GM21737 (cell line): ENCODE measurements at regions not wholly inside any gene's neighbourhood (a gene's known extent, or its start where the extent isn't known, plus 50 kb on each side); places are given as distances from the start of the nearest gene placed in this dataset.
"Not testable (repeated sequence)": the region's sequence is repeated elsewhere in the genome, so short reads cannot be mapped to it uniquely, and the experiment has no call there.

Experiments used
- ATAC-seq: cut with Tn5 transposase; IDR thresholded peaks from one replicate; pipeline ENCODE4 v1.9.1; 2021; ENCODE audit warnings: mild to moderate bottlenecking, moderate library complexity; ENCODE audit not compliant: unreplicated experiment

GRCh38 chr16:86857807-86858206 lies 279.5 kb downstream of the FOXL1 start:
- ATAC-seq = no peak

GRCh38 chr16:86858501-86858900 lies 280.2 kb downstream of the FOXL1 start:
- ATAC-seq = no peak

- not testable (repeated sequence) for ATAC-seq
Observed at GRCh38 chr16:86861270-86861858, 283.0 kb downstream of the FOXL1 start.

GRCh38 chr16:86862595-86863280 lies 284.4 kb downstream of the FOXL1 start:
- ATAC-seq = no peak

DNA sequence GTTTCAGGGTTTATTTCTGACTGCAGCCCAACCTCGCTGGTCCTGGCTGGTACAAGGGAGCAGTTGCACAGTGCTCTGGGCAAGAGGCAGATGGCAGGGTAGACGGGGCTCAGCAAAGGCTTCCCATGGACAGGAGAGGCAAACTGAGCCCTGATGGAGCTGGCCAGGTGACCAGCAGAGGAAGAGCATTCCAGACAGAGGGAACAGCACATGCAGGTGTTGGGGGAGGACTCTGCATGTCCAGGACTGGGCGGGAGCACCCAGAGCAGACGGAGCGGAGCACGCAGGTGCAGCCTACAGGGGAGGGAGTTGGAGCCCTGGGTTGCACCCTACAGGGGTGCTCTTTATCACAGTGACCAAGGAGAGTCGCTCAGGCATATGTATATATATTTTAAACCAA lies 285.3 kb downstream of the FOXL1 start:
- no peak for ATAC-seq

DNA sequence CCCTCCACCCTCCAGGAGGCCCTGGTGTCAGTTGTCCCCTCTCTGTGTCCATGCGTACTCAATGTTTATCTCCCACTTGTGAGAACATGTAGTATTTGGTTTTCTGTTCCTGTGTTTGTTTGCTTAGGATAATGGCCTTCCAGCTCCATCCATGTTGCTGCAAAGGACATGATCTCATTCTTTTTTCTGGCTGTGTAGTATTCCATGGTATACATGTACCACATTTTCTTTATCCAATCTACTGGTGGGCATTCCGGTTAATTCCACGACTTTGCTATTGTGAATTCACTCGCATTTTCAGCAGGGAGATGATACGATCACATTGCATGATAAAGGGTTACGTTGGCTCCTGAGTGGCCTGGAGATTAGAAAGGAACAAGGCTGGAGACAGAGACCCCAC lies 286.2 kb downstream of the FOXL1 start:
- ATAC-seq = no peak

DNA sequence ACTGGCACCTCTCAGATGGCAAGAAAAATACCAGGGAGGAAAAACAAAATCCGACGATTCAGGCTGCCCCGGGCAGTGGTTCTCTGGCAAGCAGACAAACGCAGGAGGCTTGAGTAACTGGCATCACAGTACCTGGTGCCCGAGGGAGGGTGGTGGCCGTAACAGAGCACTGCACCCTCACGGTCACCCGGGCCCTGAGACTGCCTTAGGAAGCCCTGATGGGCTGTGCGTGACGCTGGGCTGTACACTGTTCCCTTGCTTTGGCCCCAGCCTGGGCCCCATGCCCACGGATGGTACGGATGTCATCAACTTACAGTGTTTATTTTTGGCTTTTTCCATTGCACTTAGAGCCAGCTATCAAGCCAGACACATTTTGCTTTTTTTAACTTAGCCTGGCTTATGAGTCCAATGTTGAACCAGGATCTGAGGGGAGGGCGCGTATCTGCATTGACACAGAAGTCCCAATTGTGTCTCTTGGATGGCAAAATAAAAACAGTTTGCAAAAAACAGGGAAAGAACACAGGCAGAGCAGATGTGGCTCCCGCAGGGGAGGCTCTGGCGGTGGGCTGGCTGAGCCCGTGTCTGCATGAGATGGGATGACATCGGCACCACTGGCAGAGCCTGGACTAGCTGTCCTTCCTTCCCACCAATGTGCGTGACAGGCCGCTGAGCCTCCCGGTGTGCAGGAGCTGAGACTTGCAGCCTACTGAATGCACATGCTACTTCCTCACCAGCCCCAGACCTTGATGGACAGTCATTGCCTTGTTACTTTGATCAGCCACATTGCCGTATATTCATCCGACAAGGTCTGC lies 287.7 kb downstream of the FOXL1 start:
- no peak for ATAC-seq

GRCh38 chr16:86866986-86867722 lies 288.8 kb downstream of the FOXL1 start:
- no peak for ATAC-seq

DNA sequence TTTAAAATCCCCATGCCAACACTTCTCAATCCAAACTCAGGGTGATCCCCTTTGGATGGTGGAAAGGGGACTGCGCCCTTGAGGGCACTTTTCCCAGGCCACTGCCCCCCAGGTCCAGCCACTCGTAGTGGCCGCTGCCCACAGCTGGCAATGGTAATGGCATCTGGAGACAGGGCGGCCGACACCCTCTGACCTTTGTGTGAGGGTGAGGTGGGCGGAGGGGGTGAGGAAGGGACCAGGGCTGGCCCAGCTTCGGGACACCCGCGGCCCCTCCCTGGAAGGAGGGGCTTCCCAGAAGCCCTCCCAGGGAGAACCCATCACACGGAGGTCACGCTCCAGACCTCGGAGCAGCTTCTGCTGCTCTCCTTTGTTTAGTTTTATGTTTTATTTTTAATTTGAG lies 289.7 kb downstream of the FOXL1 start:
- ATAC-seq = no peak

- ATAC-seq = no peak
Observed at GRCh38 chr16:86868786-86869185, 290.4 kb downstream of the FOXL1 start.

- no peak for ATAC-seq
Observed at GRCh38 chr16:86869288-86870022, 291.1 kb downstream of the FOXL1 start.

DNA sequence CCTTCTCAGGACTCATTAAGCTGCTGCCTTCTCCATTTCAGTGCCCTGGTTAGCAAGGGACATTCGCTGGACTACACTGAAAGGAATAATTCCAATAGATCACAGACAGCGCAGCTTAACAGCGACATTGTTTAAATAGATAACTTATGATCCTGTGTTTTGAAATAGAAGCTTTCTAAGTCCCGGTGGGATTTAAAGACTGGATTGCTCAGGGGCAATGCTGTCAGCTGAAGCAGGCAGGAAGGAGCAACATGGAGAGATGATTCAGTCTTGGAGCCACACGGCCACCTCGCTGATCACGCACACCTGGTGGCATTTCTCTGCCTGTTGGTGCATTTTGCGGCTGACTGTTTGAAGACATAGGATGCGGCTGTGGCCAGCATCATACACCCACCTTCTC lies 292.0 kb downstream of the FOXL1 start:
- ATAC-seq = no peak

GRCh38 chr16:86872131-86872530 lies 293.8 kb downstream of the FOXL1 start:
- ATAC-seq = no peak

DNA sequence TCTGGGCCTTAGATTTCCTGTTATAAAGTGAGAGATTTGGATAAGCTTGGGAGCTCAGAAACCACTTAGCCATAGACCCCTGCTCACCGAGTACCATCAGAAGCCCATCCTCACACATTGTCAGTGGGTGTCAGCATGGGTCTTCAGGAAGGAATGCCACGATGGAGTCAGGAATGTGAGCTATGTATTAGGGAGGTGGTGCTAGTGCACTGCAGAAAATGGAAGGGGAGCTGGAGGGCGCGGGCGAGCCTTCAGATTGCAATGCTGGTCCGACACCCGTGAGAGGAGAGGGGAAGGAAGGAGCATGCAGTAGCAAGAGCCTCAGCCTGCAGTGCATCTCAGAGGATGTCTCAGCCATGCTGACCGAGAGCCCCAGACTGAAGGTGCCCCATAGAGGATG lies 294.5 kb downstream of the FOXL1 start:
- no peak for ATAC-seq

DNA sequence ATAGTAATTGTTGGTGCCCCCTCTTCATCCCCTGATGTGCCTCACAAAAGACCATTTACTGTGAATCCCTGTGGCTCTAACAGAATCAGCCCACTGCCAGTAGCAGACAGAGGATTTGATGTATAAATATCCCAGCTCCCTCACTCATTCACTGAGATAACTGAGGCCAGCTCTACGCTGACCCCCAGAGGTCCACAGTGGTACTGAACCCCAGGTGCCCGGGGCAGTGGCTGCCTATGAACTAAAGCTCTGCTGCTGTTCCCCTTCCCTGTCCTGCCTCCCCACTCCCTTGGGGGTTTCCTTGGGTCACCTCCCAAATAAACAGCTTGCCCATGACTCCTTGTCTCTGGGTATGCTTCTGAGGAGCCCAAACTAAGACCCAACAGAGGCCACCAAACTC lies 295.8 kb downstream of the FOXL1 start:
- no peak for ATAC-seq

DNA sequence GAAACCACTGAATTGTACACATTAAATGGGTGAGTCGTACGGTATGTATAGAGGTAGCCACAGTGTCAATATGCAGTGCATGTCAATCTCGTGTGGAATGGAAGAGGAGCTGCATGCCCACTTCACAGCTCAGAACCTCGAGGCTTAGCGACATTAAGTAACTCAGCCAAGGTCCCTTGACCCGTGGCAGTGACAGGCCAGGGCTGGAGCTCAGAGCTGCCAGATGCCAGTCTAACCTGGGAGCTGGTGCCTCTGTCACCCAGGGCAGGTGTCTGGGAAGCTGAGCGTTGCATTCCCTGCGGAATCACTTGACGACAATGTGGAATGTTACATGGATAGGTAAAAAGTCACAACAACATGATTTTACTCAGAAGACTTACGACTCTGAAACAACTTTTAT lies 298.1 kb downstream of the FOXL1 start:
- ATAC-seq = no peak

DNA sequence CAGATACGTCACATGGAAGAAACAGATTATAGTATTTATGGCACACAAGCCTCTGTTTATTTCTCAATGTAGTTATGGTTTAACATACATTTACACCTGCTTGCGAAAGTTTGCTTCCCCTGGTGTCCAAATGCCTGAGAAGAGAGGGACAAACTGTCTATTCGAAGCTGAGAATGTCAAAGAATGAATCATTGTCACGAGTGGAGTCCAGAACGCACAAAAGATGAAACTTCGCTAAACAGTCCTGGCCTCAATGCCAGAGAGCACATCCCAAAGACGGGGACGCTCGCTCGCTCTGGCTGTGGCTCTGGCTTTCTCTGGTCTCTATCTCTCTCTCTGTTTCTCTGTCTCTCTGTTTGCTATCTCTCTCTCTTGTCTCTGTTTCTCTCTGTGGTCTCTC lies 298.8 kb downstream of the FOXL1 start:
- ATAC-seq = no peak

GRCh38 chr16:86877835-86878234 lies 299.5 kb downstream of the FOXL1 start:
- no peak for ATAC-seq

- ATAC-seq = no peak
Observed at GRCh38 chr16:86878236-86879080, 300.1 kb downstream of the FOXL1 start.

GRCh38 chr16:86879268-86879667 lies 300.9 kb downstream of the FOXL1 start:
- no peak for ATAC-seq
